ENCODE measurements at regions not wholly inside any gene's neighbourhood (a gene's known extent, or its start where the extent isn't known, plus 50 kb on each side); places are given as distances from the start of the nearest gene placed in this dataset.

GRCh38 chrX:98405376-98405775 lies 1521.7 kb downstream of the RPA4 start:
- Histone ChIP-seq H3K4me2 (ENCODE audit: insufficient read depth in 1 of 2, low read depth in 2 of 2, low read length in 2 of 2) (no peak overlapping the region), H2BK15ac (ENCODE audit: low read length) (no peak overlapping the region), H2BK120ac (replicated peaks; ENCODE audit: low read depth, low read length) (no peak overlapping the region), H3K56ac (replicated peaks; ENCODE audit: insufficient read length, low read depth, low read length) (no peak overlapping the region), H4K8ac (ENCODE audit: extremely low read depth, insufficient read depth, low read length) (no peak overlapping the region), H3K27me3 (replicated peaks in 1 of 4; ENCODE audit: control insufficient read depth in 3 of 4, extremely low read depth in 1 of 4, insufficient read depth in 3 of 4, low read length in 3 of 4) (no peaks in the 10 kb centered on the region), H2BK20ac (ENCODE audit: low read length) (no peak overlapping the region), H3K23ac (ENCODE audit: insufficient read length) (no peak overlapping the region), H3K18ac (ENCODE audit: extremely low read depth, low read length) (no peak overlapping the region), H2AFZ (ENCODE audit: low read length) (no peak overlapping the region), H3K23me2 (ENCODE audit: low read depth, low read length) (no peaks in the 10 kb centered on the region), H3K9me3 (ENCODE audit: insufficient read depth in 2 of 2, low read depth in 1 of 2, low read length in 1 of 2) (peaks cover 0 to 1% of the 10 kb centered on the region in 2 experiments; a peak in 1 of 4 replicates), H3K36me3 (ENCODE audit: control insufficient read depth in 2 of 4, insufficient read depth in 4 of 4, low read length in 3 of 4) (no peaks in the 10 kb centered on the region), H3K27ac (ENCODE audit: low read depth, low read length) (no peak overlapping the region), H4K20me1 (replicated peaks in 1 of 2; ENCODE audit: control insufficient read depth in 1 of 2, insufficient read depth in 2 of 2, low read length in 2 of 2) (no peaks in the 10 kb centered on the region), H3K4me1 (replicated peaks in 1 of 4; ENCODE audit: control insufficient read depth in 3 of 4, insufficient read depth in 4 of 4, low read length in 3 of 4) (no peaks in the 10 kb centered on the region), H4K91ac (replicated peaks; ENCODE audit: insufficient read length, low read length) (no peak overlapping the region), H3K9ac (replicated peaks in 1 of 4; ENCODE audit: extremely low read depth in 1 of 4, low read depth in 3 of 4, low read length in 3 of 4) (no peak overlapping the region), H3K79me1 (ENCODE audit: low read depth, low read length) (no peaks in the 10 kb centered on the region), H2BK12ac (ENCODE audit: low read depth, low read length) (no peak overlapping the region), H3K14ac (ENCODE audit: insufficient read length) (no peak overlapping the region), H3K79me2 (ENCODE audit: control insufficient read depth in 1 of 2, insufficient read depth in 2 of 2, low read length in 2 of 2) (no peaks in the 10 kb centered on the region), H4K5ac (ENCODE audit: insufficient read length, low read depth, low read length) (no peak overlapping the region), H3K4ac (replicated peaks; ENCODE audit: insufficient read length, low read depth, low read length) (no peak overlapping the region), H2AK5ac (ENCODE audit: low read depth, low read length) (no peak overlapping the region), H3K4me3 (ENCODE audit: extremely low read depth in 1 of 4, insufficient read depth in 2 of 4, low read depth in 3 of 4, low read length in 4 of 4) (no peak overlapping the region), H2BK5ac (ENCODE audit: low read depth, low read length) (no peak overlapping the region)
- WGBS, 2 experiments (ENCODE audit: extremely low coverage in 1 of 2, insufficient coverage in 1 of 2, insufficient read length in 1 of 2, insufficient replicate concordance in 2 of 2, low coverage in 1 of 2, low lambda C conversion rate in 2 of 2, missing lambda C conversion rate in 1 of 2): 91% methylated on average over 1 of the region's 1 CpG; no CpG with 5 or more reads in 1 of the 2 experiments
- POLR2A ChIA-PET (ENCODE audit: partially characterized antibody): no interaction called here
- DNase-seq (ENCODE audit: low read depth in 1 of 2, low spot score in 2 of 2) (no peak), FAIRE-seq (peak; percentile 52)
- CTCF ChIA-PET (ENCODE audit: partially characterized antibody): no interaction called here
- TF ChIP-seq POLR2A (IDR thresholded peaks at IDR 0.05; ENCODE audit: control extremely low read depth in 1 of 2, low read depth in 2 of 2, low read length in 2 of 2) (no peak), YY1 (IDR thresholded peaks at IDR 0.05; ENCODE audit: low read depth, low read length) (no peak), SP4 (IDR thresholded peaks at IDR 0.05; ENCODE audit: low read length) (no peak), RNF2 (IDR thresholded peaks at IDR 0.05; ENCODE audit: borderline replicate concordance, low read depth, low read length, missing control alignments, poor library complexity, severe bottlenecking) (no peak), KDM4A (IDR thresholded peaks at IDR 0.05; ENCODE audit: low read depth, low read length, severe bottlenecking) (no peak)
